ENCODE measurements at regions not wholly inside any gene's neighbourhood (a gene's known extent, or its start where the extent isn't known, plus 50 kb on each side); places are given as distances from the start of the nearest gene placed in this dataset.

- H2BK5ac ChIP-seq (ENCODE audit: low read depth, low read length, poor library complexity, severe bottlenecking): no peak overlapping the region
- no peaks in the 10 kb centered on the region for H3K9me1 ChIP-seq (ENCODE audit: insufficient read depth, low read length)
- no peak for DNase-seq
- H2BK120ac ChIP-seq (ENCODE audit: low read depth, low read length): no peak overlapping the region
- no peak overlapping the region for H3K27ac ChIP-seq (ENCODE audit: insufficient read depth, low read length)
- H4K91ac ChIP-seq (ENCODE audit: insufficient read depth, low read depth, low read length): no peak overlapping the region
- H4K8ac ChIP-seq (ENCODE audit: low read depth in 2 of 2, low read length in 2 of 2): no peak overlapping the region
- in situ Hi-C loops (cut with MboI; ENCODE audit: low sequenced_read_pairs): no loop called here
- BruUV-seq (replicated peaks): no TSS peak
- H3K9ac ChIP-seq (ENCODE audit: low read depth, low read length): no peak overlapping the region
- intact Hi-C loops (cut with micrococcal nuclease): no loop called here
- no peak overlapping the region for H3K4me3 ChIP-seq (ENCODE audit: insufficient read depth, low read depth, low read length)
- H3K18ac ChIP-seq (ENCODE audit: low read depth, low read length): no peak overlapping the region
- H2AK9ac ChIP-seq (replicated peaks; ENCODE audit: low read depth, low read length, poor library complexity): no peak overlapping the region
- H3K14ac ChIP-seq (replicated peaks; ENCODE audit: low read depth, low read length): no peak overlapping the region
- no peak overlapping the region for H2BK15ac ChIP-seq (ENCODE audit: low read depth, low read length)
- no peaks in the 10 kb centered on the region for H3K36me3 ChIP-seq (ENCODE audit: control insufficient read depth, insufficient read depth, low read length)
- ATAC-seq (ENCODE audit: low read depth): no peak
- H3K79me1 ChIP-seq (ENCODE audit: low read depth in 1 of 2, low read length in 2 of 2): no peaks in the 10 kb centered on the region
- no CpG with 5 or more reads among the region's 6 CpGs for WGBS, 2 experiments (ENCODE audit: extremely low coverage in 2 of 2, insufficient read length in 1 of 2)
- no peaks in the 10 kb centered on the region for H4K20me1 ChIP-seq (ENCODE audit: insufficient read depth, low read length)
- no peak overlapping the region for H2AFZ ChIP-seq (replicated peaks; ENCODE audit: low read length, poor library complexity)
- no peaks in the 10 kb centered on the region for H3K27me3 ChIP-seq (ENCODE audit: control insufficient read depth, insufficient read depth, low read length)
- POLR2A ChIA-PET (ENCODE audit: unreplicated experiment): no interaction called here
- H2AK5ac ChIP-seq (ENCODE audit: low read depth, low read length): no peak overlapping the region
- no peak overlapping the region for H2BK20ac ChIP-seq (ENCODE audit: low read depth, low read length)
- no peak for TF ChIP-seq CEBPB (IDR thresholded peaks at IDR 0.05; ENCODE audit: low read depth, low read length)
- no peak for TF ChIP-seq MXI1 (IDR thresholded peaks at IDR 0.05; ENCODE audit: borderline replicate concordance, low read depth, low read length)
- no peak for TF ChIP-seq MAZ (IDR thresholded peaks at IDR 0.05; ENCODE audit: borderline replicate concordance, low read depth, low read length)
- no peak for TF ChIP-seq SMC3 (IDR thresholded peaks at IDR 0.05; ENCODE audit: low read depth, low read length)
- no peak for TF ChIP-seq BHLHE40 (IDR thresholded peaks at IDR 0.05; ENCODE audit: low read depth, low read length)
- TF ChIP-seq POLR2A (IDR thresholded peaks at IDR 0.05; ENCODE audit: low read depth, low read length): no peak
- no peak for TF ChIP-seq CHD1 (IDR thresholded peaks at IDR 0.05; ENCODE audit: low read depth, low read length)
- no peak for TF ChIP-seq RAD21 (IDR thresholded peaks at IDR 0.05; ENCODE audit: low read length)
- no peaks in the 10 kb centered on the region for H3K4me1 ChIP-seq (ENCODE audit: control insufficient read depth, insufficient read depth, low read length)
- no peak overlapping the region for H3K4me2 ChIP-seq (ENCODE audit: low read depth, low read length)
- no peak overlapping the region for H3K23ac ChIP-seq (ENCODE audit: low read depth, low read length)
- no peak overlapping the region for H3K56ac ChIP-seq (ENCODE audit: extremely low read depth, insufficient read depth, low read length)
- CTCF ChIA-PET: no interaction called here
- H3K9me3 ChIP-seq (ENCODE audit: control insufficient read depth, insufficient read depth, low read length): no peaks in the 10 kb centered on the region
- H4K5ac ChIP-seq (ENCODE audit: low read depth, low read length): no peak overlapping the region
- H3K4ac ChIP-seq (ENCODE audit: low read depth, low read length): no peak overlapping the region
- dilution Hi-C loops (cut with HindIII; ENCODE audit: low sequenced_read_pairs, unreplicated experiment): no loop called here
These were observed 73.7 kb upstream of the ABCB5 start for GRCh38 chr7:20541608-20542349.
